ENCODE measurements at regions not wholly inside any gene's neighbourhood (a gene's known extent, or its start where the extent isn't known, plus 50 kb on each side); places are given as distances from the start of the nearest gene placed in this dataset.

GRCh38 chr16:52376676-52377280 lies 170.2 kb downstream of the TOX3 start:
- Histone ChIP-seq H3K9me3 (peaks cover 0 to 12% of the 10 kb centered on the region in 2 donors), H3K4me3 (no peak overlapping the region), H3K27me3 (no peaks in the 10 kb centered on the region), H3K36me3 (no peaks in the 10 kb centered on the region), H3K27ac (no peak overlapping the region), H3K4me1 (no peaks in the 10 kb centered on the region)
- intact Hi-C loops (cut with DNase I) = no loop called here
- DNase-seq = no peak
- TF ChIP-seq CTCF (IDR thresholded peaks at IDR 0.05) = no peak
- ATAC-seq = no peak

- TF ChIP-seq CTCF (IDR thresholded peaks at IDR 0.05) = no peak
- Histone ChIP-seq H3K27ac (no peak overlapping the region), H3K4me1 (no peaks in the 10 kb centered on the region), H3K9me3 (peaks cover 0 to 12% of the 10 kb centered on the region in 2 donors), H3K4me3 (no peak overlapping the region), H3K27me3 (no peaks in the 10 kb centered on the region), H3K36me3 (no peaks in the 10 kb centered on the region)
- DNase-seq = peak in 2 of 4 donors; percentile 14 to 32
- ATAC-seq = peak; percentile 97
- intact Hi-C loops (cut with DNase I) = no loop called here
Measured at GRCh38 chr16:52372313-52372712, 174.6 kb downstream of the TOX3 start.

DNA sequence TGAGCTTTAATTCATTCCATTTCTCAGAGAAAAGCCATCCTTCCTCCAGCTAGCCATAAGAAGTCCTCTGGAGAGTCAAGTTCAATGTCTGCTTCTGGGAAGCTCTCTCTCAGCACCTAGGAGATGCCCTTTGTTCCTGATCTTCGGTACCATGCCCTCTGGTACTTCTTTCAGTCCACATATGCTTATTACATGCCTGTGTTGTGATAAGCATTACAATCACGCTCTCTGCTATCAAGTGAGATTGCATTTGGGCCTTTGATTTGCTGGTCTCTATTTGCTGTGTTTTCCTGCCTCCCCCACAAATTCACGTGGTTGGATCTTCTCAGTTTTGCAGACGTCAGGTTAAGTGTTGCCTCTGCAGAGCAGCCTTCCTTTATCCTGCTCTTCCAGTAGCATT lies 178.1 kb downstream of the TOX3 start:
- H3K4me1 ChIP-seq = no peaks in the 10 kb centered on the region
- no peak overlapping the region for H3K27ac ChIP-seq
- no peaks in the 10 kb centered on the region for H3K27me3 ChIP-seq
- H3K36me3 ChIP-seq = no peaks in the 10 kb centered on the region
- TF ChIP-seq CTCF (IDR thresholded peaks at IDR 0.05) = no peak
- H3K4me3 ChIP-seq = no peak overlapping the region
- peaks cover 0 to 7% of the 10 kb centered on the region in 2 donors for H3K9me3 ChIP-seq
- intact Hi-C loops (cut with DNase I) = no loop called here
- DNase-seq (no peak), ATAC-seq (no peak)

DNA sequence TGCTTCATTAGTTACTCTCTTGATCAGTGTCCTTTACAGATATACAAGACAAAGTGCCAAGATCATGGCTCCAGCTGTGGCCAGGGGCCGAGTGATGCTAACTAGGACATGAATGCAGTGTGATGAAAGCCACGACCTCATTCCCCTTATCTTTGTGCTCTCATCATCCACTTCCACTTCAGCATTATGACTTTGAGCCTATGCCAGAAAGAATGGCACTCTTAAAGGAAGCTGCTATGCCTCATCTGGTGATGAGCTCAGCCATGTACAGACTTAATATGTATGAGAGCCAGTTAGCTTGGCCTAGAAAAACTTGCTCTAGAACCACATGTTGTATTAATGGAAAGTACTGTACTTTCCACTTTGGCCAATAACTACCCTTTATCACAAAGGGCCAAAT lies 179.1 kb downstream of the TOX3 start:
- Histone ChIP-seq H3K27ac (no peak overlapping the region), H3K36me3 (no peaks in the 10 kb centered on the region), H3K9me3 (peaks cover 0 to 2% of the 10 kb centered on the region in 2 donors), H3K27me3 (no peaks in the 10 kb centered on the region), H3K4me1 (no peaks in the 10 kb centered on the region), H3K4me3 (no peak overlapping the region)
- intact Hi-C loops (cut with DNase I) = no loop called here
- TF ChIP-seq CTCF (IDR thresholded peaks at IDR 0.05) = no peak
- no peak for ATAC-seq
- DNase-seq = no peak

GRCh38 chr16:52366983-52367382 lies 180.0 kb downstream of the TOX3 start:
- no peak for TF ChIP-seq CTCF (IDR thresholded peaks at IDR 0.05)
- Histone ChIP-seq H3K9me3 (no peaks in the 10 kb centered on the region), H3K36me3 (no peaks in the 10 kb centered on the region), H3K4me1 (no peaks in the 10 kb centered on the region), H3K27me3 (no peaks in the 10 kb centered on the region), H3K4me3 (no peak overlapping the region), H3K27ac (no peak overlapping the region)
- peak; percentile 51 for ATAC-seq
- intact Hi-C loops (cut with DNase I) = no loop called here
- no peak for DNase-seq
